ENCODE measurements at regions not wholly inside any gene's neighbourhood (a gene's known extent, or its start where the extent isn't known, plus 50 kb on each side); places are given as distances from the start of the nearest gene placed in this dataset.
"Not testable (repeated sequence)": the region's sequence is repeated elsewhere in the genome, so short reads cannot be mapped to it uniquely, and the experiment has no call there.

DNA sequence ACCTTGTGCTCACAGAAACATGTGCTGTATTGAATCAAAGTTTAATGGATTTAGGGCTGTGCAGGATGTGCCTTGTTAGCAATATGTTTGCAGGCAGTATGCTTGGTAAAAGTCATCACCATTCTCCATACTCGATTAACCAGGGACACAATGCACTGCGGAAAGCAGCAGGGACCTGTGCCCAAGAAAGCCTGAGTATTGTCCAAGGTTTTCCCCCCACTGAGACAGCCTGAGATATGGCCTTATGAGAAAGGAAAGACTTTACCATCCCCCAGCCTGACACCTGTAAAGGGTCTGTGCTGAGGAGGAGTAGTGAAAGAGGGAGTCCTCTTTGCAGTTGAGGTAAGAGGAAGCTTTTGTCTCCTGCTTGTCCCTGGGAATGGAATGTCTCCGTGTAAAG is 476.2 kb downstream of the DIRAS2 start:
- in situ Hi-C loops (cut with HindIII; ENCODE audit: low pct_ligation_motif_present, low pct_unique_long_range_greater_than_20kb, low sequenced_read_pairs); DNase-seq: not testable (repeated sequence)

- in situ Hi-C loops (cut with HindIII; ENCODE audit: low pct_ligation_motif_present, low pct_unique_long_range_greater_than_20kb, low sequenced_read_pairs), result no loop called here
- DNase-seq, result no peak
These were observed 474.7 kb downstream of the DIRAS2 start for GRCh38 chr9:90167914-90168313.

DNA sequence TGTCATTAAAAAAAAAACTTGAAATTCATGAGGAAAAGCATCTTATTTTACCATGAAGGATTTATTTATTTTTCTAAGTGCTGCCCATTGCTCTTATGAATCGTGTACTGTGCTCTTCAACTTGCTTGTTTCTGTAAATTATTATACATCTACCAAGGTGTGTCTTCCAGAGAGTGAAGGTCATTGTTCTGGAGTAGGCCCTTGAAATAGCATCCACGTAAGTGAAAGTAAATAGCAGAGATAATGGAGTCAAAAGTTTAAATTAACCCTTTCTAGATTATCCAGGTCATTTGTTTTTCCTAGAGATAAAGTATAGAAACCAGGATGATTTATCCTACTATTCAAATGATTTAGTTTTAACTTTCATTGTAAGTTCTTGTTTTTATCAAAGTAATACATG is 473.1 kb downstream of the DIRAS2 start:
- DNase-seq, result no peak
- in situ Hi-C loops (cut with HindIII; ENCODE audit: low pct_ligation_motif_present, low pct_unique_long_range_greater_than_20kb, low sequenced_read_pairs), result no loop called here

GRCh38 chr9:90173935-90174334 is 468.7 kb downstream of the DIRAS2 start:
- in situ Hi-C loops (cut with HindIII; ENCODE audit: low pct_ligation_motif_present, low pct_unique_long_range_greater_than_20kb, low sequenced_read_pairs), result not testable (repeated sequence)

GRCh38 chr9:90174346-90174745 is 468.3 kb downstream of the DIRAS2 start:
- DNase-seq; in situ Hi-C loops (cut with HindIII; ENCODE audit: low pct_ligation_motif_present, low pct_unique_long_range_greater_than_20kb, low sequenced_read_pairs): not testable (repeated sequence)

More at GRCh38 chr9:90173935-90174334, 468.7 kb downstream of the DIRAS2 start:
- not testable (repeated sequence) for DNase-seq

GRCh38 chr9:90175257-90175656 is 467.4 kb downstream of the DIRAS2 start:
- in situ Hi-C loops (cut with HindIII; ENCODE audit: low pct_ligation_motif_present, low pct_unique_long_range_greater_than_20kb, low sequenced_read_pairs), result no loop called here
- DNase-seq, result no peak

- in situ Hi-C loops (cut with HindIII; ENCODE audit: low pct_ligation_motif_present, low pct_unique_long_range_greater_than_20kb, low sequenced_read_pairs), result no loop called here
- no peak for DNase-seq
These were observed 466.8 kb downstream of the DIRAS2 start for GRCh38 chr9:90175865-90176264.

- in situ Hi-C loops (cut with HindIII; ENCODE audit: low pct_ligation_motif_present, low pct_unique_long_range_greater_than_20kb, low sequenced_read_pairs), result no loop called here
- DNase-seq, result no peak
These were observed 465.7 kb downstream of the DIRAS2 start for GRCh38 chr9:90176901-90177300.

DNA sequence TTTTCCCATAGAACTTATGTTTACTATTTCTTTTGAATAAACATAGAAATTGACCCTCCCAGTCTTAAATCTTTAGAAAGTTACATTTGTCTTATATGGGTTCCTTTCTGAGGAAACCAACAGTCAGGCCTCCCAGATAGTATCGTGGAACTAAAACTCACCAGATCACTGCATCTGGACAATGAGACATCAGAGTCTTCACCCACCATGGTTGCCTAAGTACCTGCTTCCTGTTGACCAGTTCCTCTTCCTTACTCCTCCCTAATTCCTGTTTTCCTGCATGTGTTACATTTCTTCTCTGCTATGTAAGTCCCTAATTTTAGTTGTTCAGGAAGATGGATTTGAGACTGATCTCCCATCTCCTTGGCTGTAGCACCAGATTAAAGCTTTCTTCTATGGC is 462.2 kb downstream of the DIRAS2 start:
- in situ Hi-C loops (cut with HindIII; ENCODE audit: low pct_ligation_motif_present, low pct_unique_long_range_greater_than_20kb, low sequenced_read_pairs), result no loop called here
- no peak for DNase-seq

GRCh38 chr9:90188656-90189055 is 454.0 kb downstream of the DIRAS2 start:
- in situ Hi-C loops (cut with HindIII; ENCODE audit: low pct_ligation_motif_present, low pct_unique_long_range_greater_than_20kb, low sequenced_read_pairs), result no loop called here
- no peak for DNase-seq

GRCh38 chr9:90189306-90189705 is 453.3 kb downstream of the DIRAS2 start:
- no peak for DNase-seq
- in situ Hi-C loops (cut with HindIII; ENCODE audit: low pct_ligation_motif_present, low pct_unique_long_range_greater_than_20kb, low sequenced_read_pairs), result no loop called here

GRCh38 chr9:90192465-90192864 is 450.2 kb downstream of the DIRAS2 start:
- in situ Hi-C loops (cut with HindIII; ENCODE audit: low pct_ligation_motif_present, low pct_unique_long_range_greater_than_20kb, low sequenced_read_pairs); DNase-seq: not testable (repeated sequence)

- in situ Hi-C loops (cut with HindIII; ENCODE audit: low pct_ligation_motif_present, low pct_unique_long_range_greater_than_20kb, low sequenced_read_pairs), result no loop called here
- DNase-seq, result no peak
These were observed 443.7 kb downstream of the DIRAS2 start for GRCh38 chr9:90198956-90199355.

DNA sequence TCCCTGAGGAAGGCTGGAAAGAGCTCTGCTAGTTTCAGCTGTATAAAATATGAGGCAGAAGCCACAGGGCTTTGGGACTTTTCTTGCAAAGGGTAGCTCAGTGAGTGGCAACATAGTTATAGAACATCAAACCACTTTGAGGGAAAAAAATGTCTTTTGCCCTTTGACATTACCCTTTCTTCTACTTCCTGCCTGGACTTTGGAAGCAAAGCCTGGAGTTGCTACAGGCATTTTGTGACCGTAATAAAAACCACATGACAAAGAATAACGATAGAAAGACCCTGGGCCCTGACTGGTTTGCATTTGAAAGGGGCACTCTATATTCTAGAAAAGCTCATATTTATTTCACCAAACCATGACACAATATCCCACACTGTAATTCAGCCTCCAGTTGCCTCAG is 440.9 kb downstream of the DIRAS2 start:
- in situ Hi-C loops (cut with HindIII; ENCODE audit: low pct_ligation_motif_present, low pct_unique_long_range_greater_than_20kb, low sequenced_read_pairs), result no loop called here
- DNase-seq, result no peak

DNA sequence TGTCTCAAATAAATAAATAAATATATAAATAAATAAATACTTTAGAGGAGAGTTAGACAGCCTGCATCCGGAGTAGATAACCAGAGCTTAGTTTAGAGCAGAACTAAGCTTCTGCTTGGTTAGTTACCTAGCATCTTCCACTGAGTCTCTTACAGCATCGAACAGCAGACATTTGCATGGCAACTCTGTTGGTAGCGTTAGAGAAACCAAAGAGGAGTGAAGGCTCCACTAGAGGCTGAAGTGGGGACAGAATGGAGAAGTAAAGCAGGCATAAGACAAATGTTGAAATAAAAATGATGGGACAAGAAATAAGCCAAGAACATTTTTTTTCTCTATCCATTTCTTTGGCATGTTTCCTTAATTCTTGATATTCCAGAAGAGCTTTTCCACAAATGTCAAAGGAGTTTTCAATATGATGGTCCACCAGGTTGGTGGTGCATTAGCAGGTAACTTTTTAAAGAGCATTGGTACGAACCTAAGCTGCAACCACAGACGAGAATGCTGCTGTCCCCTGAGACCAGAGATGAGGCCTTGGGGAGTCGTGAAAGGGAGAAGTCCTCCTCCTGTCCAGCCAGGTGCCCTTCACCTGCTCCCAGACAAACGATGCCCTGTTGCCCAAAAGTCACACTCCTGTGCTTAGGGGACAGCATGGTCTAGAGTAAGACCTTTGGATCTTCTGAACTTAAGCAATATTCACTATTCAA is 438.3 kb downstream of the DIRAS2 start:
- in situ Hi-C loops (cut with HindIII; ENCODE audit: low pct_ligation_motif_present, low pct_unique_long_range_greater_than_20kb, low sequenced_read_pairs), result no loop called here
- DNase-seq, result no peak

DNA sequence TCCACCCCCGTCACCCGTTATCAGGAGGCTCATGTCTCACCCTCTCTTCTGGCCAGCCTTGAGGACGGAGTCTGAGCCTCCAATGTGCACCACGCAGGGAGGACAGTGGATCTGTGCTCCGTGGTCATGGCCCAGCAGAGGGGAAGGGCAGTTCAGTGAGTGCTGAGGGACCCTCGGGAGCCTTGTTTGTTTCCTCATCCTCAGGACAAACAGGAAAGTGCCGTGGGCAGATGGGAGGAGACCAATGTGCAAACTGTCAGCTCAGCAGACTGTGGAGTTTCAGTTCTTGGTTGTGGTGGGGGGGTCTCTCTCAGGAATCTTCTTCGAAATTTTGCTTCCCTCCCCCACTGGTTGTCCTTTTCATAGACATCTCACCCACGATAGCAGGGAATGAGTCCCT is 429.6 kb downstream of the DIRAS2 start:
- in situ Hi-C loops (cut with HindIII; ENCODE audit: low pct_ligation_motif_present, low pct_unique_long_range_greater_than_20kb, low sequenced_read_pairs); DNase-seq: not testable (repeated sequence)

DNA sequence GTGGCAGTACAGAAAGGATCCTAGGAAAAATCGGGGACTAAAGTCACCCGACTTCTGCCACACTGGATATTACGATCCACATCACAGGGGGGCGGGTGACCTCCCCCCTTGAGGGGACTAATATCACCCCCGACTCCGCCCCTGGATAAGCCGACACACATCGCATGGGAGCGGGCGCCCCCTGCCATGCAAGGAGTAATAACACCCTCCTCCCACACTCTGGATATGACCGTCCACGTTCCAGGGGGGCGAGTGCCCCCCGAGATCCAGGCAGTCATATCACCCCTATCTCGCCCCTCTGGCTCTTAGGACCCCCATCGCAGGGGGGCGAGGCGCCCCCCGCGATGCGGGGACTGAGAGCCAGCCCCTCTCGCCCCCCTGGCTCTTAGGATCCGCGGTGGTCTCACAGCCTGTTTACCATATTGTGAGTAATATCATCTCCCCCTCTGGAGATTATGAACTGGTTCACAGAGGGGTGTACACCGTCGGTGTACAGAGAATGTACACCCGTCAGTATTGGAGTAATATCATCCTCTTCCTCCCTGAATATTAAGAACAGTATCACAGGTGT is 423.0 kb downstream of the DIRAS2 start:
- in situ Hi-C loops (cut with HindIII; ENCODE audit: low pct_ligation_motif_present, low pct_unique_long_range_greater_than_20kb, low sequenced_read_pairs), result no loop called here
- no peak for DNase-seq

DNA sequence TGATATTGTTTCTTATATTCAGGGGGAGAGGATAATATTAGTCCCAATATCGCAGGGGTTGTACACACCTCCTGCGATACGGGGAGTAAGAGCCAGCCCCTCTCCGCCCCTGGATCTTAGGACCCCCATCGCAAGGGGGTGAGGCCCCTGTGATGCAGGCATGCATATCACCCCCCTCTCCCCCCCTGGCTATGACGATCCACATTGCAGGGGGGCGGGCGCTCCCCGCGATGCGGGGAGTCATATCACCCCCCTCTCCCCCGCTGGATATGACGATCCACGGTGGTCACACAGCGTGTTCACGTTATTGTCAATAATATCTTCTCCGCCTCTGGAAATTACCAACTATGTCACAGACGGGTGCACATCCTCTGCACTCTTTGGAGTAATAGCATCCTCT is 420.7 kb downstream of the DIRAS2 start:
- in situ Hi-C loops (cut with HindIII; ENCODE audit: low pct_ligation_motif_present, low pct_unique_long_range_greater_than_20kb, low sequenced_read_pairs); DNase-seq: not testable (repeated sequence)

GRCh38 chr9:90226839-90227338 is 415.7 kb downstream of the DIRAS2 start:
- peak; percentile 43 for DNase-seq
- in situ Hi-C loops (cut with HindIII; ENCODE audit: low pct_ligation_motif_present, low pct_unique_long_range_greater_than_20kb, low sequenced_read_pairs), result not testable (repeated sequence)

DNA sequence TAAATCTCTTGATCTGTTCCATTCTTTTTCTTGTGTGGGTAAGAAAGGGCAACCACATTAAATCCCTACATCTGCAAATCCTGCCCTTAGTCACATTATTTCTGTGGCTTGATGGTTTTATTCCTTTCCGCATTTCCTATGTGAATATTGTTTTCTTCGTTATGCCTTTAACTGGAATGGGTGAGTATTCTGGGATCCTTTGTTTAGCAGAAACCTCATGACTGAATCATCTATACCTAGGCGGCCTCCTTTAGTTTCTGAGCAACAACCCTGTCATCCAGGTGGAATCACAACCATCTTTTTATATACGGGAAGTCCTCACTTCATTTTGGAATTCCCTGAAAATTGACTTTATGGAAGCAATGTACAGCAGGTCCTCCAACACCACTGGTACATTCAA is 409.5 kb downstream of the DIRAS2 start:
- DNase-seq; in situ Hi-C loops (cut with HindIII; ENCODE audit: low pct_ligation_motif_present, low pct_unique_long_range_greater_than_20kb, low sequenced_read_pairs): not testable (repeated sequence)

Data from ACHN (cell line).